IPS-15b (cell line): ENCODE measurements at regions not wholly inside any gene's neighbourhood (a gene's known extent, or its start where the extent isn't known, plus 50 kb on each side); places are given as distances from the start of the nearest gene placed in this dataset.

Experiments used
- H3K27me3 ChIP-seq: one replicate; pipeline ENCODE4 v1.6.1; 2013; ENCODE audit warnings: low read length; ENCODE audit not compliant: control insufficient read depth, insufficient read depth
- H3K36me3 ChIP-seq: one replicate; pipeline ENCODE4 v1.6.1; 2013; ENCODE audit warnings: low read length; ENCODE audit not compliant: control insufficient read depth, insufficient read depth
- H3K4me1 ChIP-seq: one replicate; pipeline ENCODE4 v1.6.1; 2013; ENCODE audit warnings: mild to moderate bottlenecking, low read length; ENCODE audit not compliant: control insufficient read depth, insufficient read depth
- H3K4me3 ChIP-seq: one replicate; pipeline ENCODE4 v1.5.1; 2013; ENCODE audit warnings: low read depth, low read length
- H3K9ac ChIP-seq: one replicate; pipeline ENCODE4 v1.6.1; 2013; ENCODE audit warnings: low read depth, mild to moderate bottlenecking, low read length
- H3K9me3 ChIP-seq: one replicate; pipeline ENCODE4 v1.6.1; 2013; ENCODE audit warnings: mild to moderate bottlenecking, low read length; ENCODE audit not compliant: control insufficient read depth, insufficient read depth

DNA sequence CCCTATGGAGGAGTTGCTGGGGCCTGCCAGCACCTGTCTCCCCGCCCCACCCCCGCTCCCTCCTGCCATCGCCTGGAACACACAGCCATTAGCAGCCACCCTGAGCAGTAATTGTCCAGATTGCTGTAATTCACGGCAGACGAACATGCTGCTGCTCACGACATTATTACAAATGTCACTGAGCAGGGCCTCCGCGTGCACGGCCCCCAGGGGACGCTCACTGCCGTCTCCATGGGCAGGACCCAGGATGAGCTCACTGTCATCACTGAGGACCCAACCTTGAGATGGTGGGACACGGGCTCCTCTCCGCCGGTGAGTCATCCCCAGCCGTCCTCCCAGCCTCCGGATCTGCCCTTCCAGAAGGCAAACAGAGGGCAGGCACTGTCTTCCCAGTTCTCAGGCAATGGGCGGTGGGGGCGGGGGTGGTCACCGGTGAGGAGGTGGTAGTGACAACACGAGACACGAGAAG is 100.4 kb downstream of the RFLNA start:
- Histone ChIP-seq H3K36me3 (peaks cover 38% of the 10 kb centered on the region), H3K9me3 (no peaks in the 10 kb centered on the region), H3K4me3 (no peak overlapping the region), H3K9ac (no peak overlapping the region), H3K4me1 (no peaks in the 10 kb centered on the region), H3K27me3 (no peaks in the 10 kb centered on the region)

DNA sequence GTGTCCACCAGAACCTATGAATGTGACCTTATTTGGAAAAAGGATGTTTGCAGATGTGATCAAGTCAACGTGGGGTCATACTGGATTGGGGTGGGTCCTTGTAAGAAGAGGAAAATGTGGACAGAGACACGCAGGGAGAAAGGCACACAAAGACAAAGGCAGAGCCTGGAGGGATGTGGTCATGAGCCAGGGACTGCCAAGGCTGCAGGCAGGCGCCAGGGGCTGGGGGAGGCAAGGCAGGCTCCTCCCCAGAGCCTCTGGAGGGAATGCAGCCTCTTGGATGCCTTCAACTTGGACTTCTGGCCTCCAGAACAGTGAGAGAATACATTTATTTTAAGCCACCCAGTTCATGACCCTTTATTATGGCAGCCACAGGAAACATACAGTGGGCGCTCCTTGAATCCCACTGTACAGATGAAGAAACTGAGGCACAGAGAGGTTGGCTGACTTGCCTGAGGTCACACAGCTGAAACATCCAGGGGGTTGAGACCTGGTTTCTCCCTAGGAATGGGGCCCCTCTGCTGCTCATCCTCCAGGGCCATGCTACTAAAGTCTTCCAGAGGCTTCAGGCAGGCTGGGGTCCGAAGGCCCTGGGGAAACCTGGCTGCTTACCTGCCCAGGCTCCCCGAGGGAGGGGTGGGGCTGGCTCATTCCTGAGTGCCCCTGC is 99.7 kb downstream of the RFLNA start:
- Histone ChIP-seq H3K9me3 (no peaks in the 10 kb centered on the region), H3K4me1 (no peaks in the 10 kb centered on the region), H3K4me3 (no peak overlapping the region), H3K9ac (no peak overlapping the region), H3K27me3 (no peaks in the 10 kb centered on the region), H3K36me3 (peaks cover 38% of the 10 kb centered on the region)

DNA sequence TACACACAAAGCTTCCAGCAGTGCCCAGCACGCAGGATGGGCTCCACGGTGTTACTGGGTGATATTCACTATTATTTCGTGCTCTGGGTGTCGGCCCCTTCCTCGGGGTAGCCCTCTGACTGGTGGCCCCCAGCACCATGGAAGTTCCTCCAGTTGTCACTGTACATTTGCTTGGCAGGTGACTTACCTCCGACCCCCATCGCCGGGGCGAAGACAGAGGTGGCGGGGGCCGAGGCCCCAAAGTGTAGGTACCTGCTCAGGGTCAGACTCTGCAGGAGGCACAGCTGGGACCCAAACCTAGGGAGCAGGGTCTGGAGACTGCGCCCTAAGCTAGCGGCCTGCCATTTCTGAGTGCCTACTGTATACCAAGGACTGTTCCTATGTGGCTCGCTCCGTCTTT is 98.9 kb downstream of the RFLNA start:
- H3K4me1 ChIP-seq: no peaks in the 10 kb centered on the region

DNA sequence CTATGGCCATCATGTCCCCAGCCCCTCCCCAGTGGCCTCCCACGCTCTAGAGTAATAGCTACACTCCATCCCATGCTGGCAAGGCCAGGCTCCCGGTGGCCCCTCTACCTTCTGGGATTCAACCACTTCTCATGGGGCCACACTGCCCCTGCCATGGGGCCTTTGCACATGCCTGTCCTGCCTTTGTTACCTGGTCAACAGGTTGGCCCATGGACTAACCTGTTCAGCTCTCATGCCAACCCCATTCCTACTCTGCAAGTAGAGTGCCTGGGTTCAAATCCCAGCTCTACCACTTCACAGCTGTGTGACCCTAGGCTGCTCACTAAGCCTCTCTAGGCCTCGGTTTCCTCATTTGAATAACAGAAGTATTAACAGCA is 98.5 kb downstream of the RFLNA start:
- Histone ChIP-seq H3K36me3 (peaks cover 35% of the 10 kb centered on the region), H3K27me3 (no peaks in the 10 kb centered on the region), H3K4me3 (no peak overlapping the region), H3K9ac (no peak overlapping the region), H3K4me1 (no peaks in the 10 kb centered on the region), H3K9me3 (no peaks in the 10 kb centered on the region)

More for the DNA sequence above, 98.9 kb downstream of the RFLNA start:
- no peaks in the 10 kb centered on the region for H3K9me3 ChIP-seq
- H3K27me3 ChIP-seq: no peaks in the 10 kb centered on the region
- peaks cover 38% of the 10 kb centered on the region for H3K36me3 ChIP-seq
- no peak overlapping the region for H3K4me3 ChIP-seq
- no peak overlapping the region for H3K9ac ChIP-seq

DNA sequence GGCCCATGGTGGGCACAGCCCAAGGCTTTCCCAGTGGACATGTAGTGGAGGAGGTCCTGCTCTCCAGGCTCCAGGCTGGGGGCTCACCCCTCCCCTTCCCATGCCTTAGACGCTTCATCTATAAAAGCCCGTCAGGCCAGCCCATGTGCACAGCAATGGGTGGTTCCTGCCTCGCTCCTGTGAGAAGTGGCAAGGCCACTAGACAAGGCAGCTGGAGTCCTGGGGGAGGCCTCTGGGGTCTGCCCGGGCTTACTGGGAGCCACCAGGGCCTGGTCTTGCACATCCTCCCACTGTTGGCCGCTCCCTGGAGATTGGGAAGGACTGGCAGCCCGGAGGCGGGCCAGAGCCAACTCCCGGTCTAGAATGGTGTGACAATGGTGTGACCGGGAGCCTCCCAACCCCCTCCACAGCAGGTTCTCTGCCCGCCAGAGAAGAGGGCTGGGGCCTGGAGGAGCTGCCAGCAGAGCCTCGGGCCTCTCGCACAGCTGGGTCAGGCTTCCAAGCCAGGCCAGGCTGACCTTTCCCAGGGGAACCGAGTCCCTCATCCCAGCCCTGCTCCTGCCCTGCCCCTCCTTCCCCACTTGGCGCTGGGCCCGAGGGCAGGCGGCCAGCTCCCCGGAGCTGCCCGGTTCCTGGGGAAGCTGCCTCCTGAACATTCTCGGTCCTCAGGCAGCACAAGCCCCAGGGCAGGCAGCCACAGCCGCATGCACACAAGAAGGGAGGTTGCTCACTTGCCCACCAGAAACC is 97.9 kb downstream of the RFLNA start:
- Histone ChIP-seq H3K27me3 (no peaks in the 10 kb centered on the region), H3K9me3 (no peaks in the 10 kb centered on the region), H3K9ac (peak overlapping the region; percentile 37), H3K4me1 (no peaks in the 10 kb centered on the region), H3K4me3 (no peak overlapping the region), H3K36me3 (peaks cover 29% of the 10 kb centered on the region)

DNA sequence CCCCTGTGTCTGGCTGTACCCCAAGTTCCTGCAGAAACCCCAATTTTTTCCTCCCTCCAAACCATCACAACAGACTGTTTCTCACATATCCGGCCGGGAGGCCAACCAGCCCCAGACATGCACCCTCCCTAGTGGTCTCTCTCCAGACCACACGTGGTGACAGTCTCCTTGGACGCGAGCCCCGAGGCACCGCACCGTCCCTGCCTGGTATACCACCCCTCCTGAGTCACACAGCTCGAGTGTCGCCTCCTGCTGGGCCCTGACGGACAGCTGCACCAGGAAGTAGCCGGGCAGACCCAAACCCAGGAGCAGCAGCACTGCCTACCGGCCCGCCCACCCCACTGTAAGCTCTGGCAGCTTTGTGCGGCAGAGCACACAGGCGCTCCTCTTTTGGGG is 97.4 kb downstream of the RFLNA start:
- H3K9ac ChIP-seq: peak overlapping the region; percentile 37
- peaks cover 23% of the 10 kb centered on the region for H3K36me3 ChIP-seq
- H3K9me3 ChIP-seq: no peaks in the 10 kb centered on the region
- no peaks in the 10 kb centered on the region for H3K27me3 ChIP-seq
- H3K4me3 ChIP-seq: no peak overlapping the region
- no peaks in the 10 kb centered on the region for H3K4me1 ChIP-seq

DNA sequence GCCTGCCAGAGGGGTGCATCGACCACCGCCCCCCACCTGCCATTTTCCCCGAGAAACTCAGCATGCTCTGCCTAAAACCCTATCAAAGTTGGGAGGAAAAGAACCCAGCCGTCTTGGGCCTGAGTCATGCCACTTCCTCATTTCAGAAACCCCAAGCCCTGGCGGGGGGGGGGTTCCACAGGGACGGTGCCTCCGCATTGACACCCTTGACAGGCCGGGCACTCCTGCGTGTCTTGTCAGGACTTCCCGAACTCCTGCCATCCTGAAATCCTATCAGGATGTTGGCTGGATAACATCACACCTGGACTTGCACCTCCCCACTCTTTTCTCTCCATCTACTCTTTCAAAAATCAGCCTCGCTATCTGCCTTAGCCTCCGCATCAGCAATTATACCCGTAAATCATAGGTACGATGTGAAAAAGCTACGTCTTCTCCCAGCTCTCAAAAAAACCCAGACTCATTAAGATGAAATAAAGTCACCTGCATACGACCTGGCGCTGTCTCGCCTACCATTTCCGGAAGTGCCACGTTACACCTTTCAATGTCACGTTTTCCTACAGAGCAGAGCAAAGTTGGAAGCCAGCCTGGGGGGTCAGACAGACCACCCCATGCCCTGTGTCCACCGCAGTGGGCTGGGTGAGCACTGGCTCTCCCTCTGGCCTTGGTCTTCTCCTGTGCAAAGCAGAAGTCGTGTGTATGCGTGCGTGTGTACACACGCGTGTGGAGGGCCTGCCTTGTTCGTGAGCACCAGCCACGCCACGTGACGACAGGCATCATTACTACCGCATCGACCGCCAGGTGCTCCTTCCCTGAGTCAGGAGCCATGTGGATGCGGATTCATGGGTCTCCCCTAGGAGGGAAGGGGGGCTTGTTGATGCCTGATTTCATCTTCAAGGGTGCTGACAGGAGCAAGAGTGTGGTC is 96.7 kb downstream of the RFLNA start:
- Histone ChIP-seq H3K4me3 (no peak overlapping the region), H3K9me3 (no peaks in the 10 kb centered on the region), H3K4me1 (no peaks in the 10 kb centered on the region), H3K9ac (no peak overlapping the region), H3K36me3 (peaks cover 18% of the 10 kb centered on the region), H3K27me3 (no peaks in the 10 kb centered on the region)

DNA sequence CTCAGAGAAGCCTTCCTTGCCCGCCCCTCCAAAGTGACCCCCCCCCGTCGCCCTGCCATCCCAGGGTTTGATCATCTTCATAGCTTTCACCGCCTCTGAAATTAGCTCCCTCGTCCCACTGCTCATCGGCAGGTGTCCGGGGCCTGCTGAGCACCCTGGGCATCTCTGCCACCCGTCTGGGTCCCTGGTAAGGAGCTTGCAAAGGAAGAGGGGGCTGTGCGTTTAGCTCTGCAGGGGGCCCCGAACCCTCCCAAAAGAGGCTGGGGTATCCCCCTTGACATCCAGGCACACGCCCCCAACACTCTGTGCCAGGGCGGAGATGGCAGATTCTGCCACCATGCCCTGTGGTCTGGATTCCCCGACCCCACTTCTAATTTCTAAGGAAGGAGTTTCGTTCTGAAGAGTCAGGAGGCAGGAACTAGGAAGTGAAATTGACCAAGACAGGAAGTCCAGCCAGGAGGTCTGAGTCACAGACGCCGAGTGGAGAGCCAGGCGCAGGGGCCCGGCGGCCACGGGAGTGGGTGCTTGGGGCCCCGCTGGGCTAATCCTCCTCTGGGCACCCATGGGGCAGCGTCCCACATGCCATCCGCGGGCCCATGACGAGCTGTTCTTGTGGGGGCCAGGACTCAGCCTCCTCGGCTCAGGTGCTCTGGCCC is 95.7 kb downstream of the RFLNA start:
- no peaks in the 10 kb centered on the region for H3K9me3 ChIP-seq
- H3K4me3 ChIP-seq: no peak overlapping the region
- H3K36me3 ChIP-seq: peaks cover 25% of the 10 kb centered on the region
- no peaks in the 10 kb centered on the region for H3K27me3 ChIP-seq
- H3K4me1 ChIP-seq: no peaks in the 10 kb centered on the region
- H3K9ac ChIP-seq: no peak overlapping the region

DNA sequence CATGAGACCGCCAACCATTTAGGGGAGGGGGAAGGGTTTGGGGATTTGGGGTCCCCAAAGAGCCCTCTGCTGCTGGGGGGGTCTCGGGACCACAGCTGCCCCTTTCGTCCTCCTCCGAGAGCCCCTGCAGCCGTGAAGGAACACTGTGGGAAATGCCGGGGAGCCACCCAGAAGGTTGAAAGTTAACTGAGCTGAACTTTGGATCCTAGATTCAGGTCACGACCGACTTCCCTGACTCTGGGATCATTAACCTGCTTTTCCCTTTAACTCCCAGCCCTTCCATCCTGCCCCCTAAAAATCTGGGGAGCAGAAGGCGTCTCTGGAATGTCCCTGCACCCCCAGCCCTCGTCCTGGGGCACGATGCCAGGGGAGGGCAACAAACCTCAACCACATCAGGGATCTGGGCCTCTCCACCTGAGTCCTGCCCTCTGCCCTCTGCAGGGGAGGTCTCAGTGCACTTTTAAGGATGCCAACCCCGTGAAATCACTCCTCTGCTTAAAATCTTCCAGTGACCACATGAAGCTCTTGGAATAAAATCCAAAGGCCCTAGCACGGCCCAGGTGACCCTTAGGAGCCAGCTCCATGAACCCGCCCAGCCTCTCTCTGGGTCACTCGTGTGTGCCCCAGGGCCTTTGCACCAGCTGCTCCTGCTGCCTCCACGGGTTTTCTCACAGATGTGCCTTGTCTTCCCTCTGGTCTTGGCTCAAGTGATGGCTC is 95.0 kb downstream of the RFLNA start:
- Histone ChIP-seq H3K4me3 (no peak overlapping the region), H3K9ac (no peak overlapping the region), H3K9me3 (no peaks in the 10 kb centered on the region), H3K4me1 (no peaks in the 10 kb centered on the region), H3K27me3 (no peaks in the 10 kb centered on the region), H3K36me3 (peaks cover 29% of the 10 kb centered on the region)

DNA sequence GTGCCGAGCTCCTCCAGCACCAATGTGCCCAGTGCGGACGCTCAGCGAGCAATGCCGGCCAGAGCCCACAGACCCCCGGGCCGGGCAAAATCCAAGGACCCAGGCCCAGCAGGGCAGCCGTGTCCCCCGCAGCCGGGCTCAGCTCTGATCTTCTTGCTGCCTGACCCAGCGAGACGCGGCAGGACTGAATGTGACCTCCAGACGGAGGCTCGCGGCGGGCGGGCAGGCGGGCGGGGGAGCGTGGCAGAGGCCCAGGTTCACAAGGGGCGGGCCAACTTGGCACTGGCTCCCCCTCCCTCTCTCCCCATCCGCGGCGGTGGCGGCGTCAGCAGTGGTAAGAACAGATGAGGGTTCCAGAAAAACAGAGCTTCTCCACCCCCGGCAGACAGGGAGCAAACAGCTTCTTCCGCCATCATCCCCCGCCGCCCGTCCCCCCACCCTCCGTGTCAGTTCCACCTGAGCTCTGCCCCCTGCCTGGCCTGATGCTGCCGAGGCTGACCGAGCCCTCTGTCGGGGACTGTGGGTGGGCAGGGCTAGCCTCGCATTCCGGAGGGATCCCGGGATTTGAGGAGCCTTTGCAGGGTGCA is 94.3 kb downstream of the RFLNA start:
- peak overlapping the region; percentile 22 for H3K4me3 ChIP-seq
- H3K9ac ChIP-seq: no peak overlapping the region
- H3K4me1 ChIP-seq: no peaks in the 10 kb centered on the region
- H3K36me3 ChIP-seq: peaks cover 31% of the 10 kb centered on the region
- H3K9me3 ChIP-seq: no peaks in the 10 kb centered on the region
- H3K27me3 ChIP-seq: no peaks in the 10 kb centered on the region
